A673 (cell line): ENCODE measurements at regions not wholly inside any gene's neighbourhood (a gene's known extent, or its start where the extent isn't known, plus 50 kb on each side); places are given as distances from the start of the nearest gene placed in this dataset.

Experiments
- EZH2 ChIP-seq: fragments of 200-600 bp; sonication (generic); IDR thresholded peaks from 2 replicates; pipeline ENCODE4 v1.6.1; 2017; ENCODE audit warnings: borderline replicate concordance, low read depth, mild to moderate bottlenecking, mixed read lengths, antibody characterized with exemption, low read length; ENCODE audit not compliant: poor library complexity, severe bottlenecking
- TF ChIP-seq, protein P1 (sequence below): fragments of 300-800, 200-600 bp; sonication (generic); conservative IDR thresholded peaks from 2 replicates; pipeline ENCODE4 v1.5.1; 2017; ENCODE audit warnings: low read depth, mild to moderate bottlenecking, antibody characterized with exemption, low read length, moderate library complexity, mixed read lengths

DNA sequence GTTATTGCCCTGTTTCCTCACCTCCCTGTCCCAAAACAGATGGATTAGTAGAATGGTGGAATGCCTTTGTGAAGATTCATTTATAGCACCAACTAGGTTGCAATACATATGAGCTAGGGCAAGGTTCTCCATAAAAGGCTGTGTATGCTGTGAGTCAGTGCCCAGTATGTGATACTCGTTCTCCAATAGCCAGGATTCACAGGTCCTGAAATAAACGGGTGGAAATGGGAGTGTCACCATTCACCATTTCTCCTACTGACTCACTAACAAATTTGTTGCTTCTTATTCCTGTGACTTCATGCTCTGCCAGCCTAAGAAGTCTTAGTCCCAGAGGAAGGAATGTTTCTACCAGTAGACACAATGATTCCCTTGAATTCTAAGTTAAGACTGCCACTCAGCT is 1745.4 kb downstream of the SLITRK1 start:
- TF ChIP-seq, protein P1, sequence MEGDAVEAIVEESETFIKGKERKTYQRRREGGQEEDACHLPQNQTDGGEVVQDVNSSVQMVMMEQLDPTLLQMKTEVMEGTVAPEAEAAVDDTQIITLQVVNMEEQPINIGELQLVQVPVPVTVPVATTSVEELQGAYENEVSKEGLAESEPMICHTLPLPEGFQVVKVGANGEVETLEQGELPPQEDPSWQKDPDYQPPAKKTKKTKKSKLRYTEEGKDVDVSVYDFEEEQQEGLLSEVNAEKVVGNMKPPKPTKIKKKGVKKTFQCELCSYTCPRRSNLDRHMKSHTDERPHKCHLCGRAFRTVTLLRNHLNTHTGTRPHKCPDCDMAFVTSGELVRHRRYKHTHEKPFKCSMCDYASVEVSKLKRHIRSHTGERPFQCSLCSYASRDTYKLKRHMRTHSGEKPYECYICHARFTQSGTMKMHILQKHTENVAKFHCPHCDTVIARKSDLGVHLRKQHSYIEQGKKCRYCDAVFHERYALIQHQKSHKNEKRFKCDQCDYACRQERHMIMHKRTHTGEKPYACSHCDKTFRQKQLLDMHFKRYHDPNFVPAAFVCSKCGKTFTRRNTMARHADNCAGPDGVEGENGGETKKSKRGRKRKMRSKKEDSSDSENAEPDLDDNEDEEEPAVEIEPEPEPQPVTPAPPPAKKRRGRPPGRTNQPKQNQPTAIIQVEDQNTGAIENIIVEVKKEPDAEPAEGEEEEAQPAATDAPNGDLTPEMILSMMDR, result no peak
- no peak for TF ChIP-seq EZH2
